IMR-90 (cell line): ENCODE measurements at regions not wholly inside any gene's neighbourhood (a gene's known extent, or its start where the extent isn't known, plus 50 kb on each side); places are given as distances from the start of the nearest gene placed in this dataset.
A peak's percentile ranks its signal among the peaks of the same experiment; 100 is the strongest.

Experiments used
- ATAC-seq: fragments of 200-7000 bp; cut with Tn5 transposase; 2 replicates; pipeline ENCODE4 v1.9.1; 2020; ENCODE audit warnings: low read depth, mild to moderate bottlenecking, moderate library complexity
- BruUV-seq: library from RNA; stranded (reverse); fragments of 400-500 nt; replicated peaks from 2 replicates; lab custom pipeline; 2021; lab: Mats Ljungman, UMichigan
- CTCF ChIA-PET: fragments of 300-600 bp; formaldehyde crosslinking; extraction: SDS; loops from one replicate; lab custom pipeline; 2021; ENCODE audit warnings: antibody characterized with exemption; lab: Yijun Ruan, JAX
- POLR2A ChIA-PET: fragments of 300-600 bp; sonication (Branson Sonifier 250); formaldehyde crosslinking; loops from one replicate; lab custom pipeline; 2022; ENCODE audit warnings: antibody characterized with exemption; ENCODE audit not compliant: unreplicated experiment; lab: Charles Lee
- DNase-seq: peaks from one replicate; pipeline ENCODE4 v3.0.0; 2013
- H2AFZ ChIP-seq: replicated peaks from 2 replicates; pipeline ENCODE3; 2013; ENCODE audit warnings: low read length, mild to moderate bottlenecking; ENCODE audit not compliant: poor library complexity
- H2AK5ac ChIP-seq: 2 replicates; pipeline ENCODE4 v1.6.1; 2013; ENCODE audit warnings: low read depth, low read length, inconsistent platforms
- H2AK9ac ChIP-seq: replicated peaks from 2 replicates; pipeline ENCODE3; 2013; ENCODE audit warnings: mild to moderate bottlenecking, low read depth, low read length, moderate library complexity; ENCODE audit not compliant: poor library complexity
- H2BK120ac ChIP-seq: 2 replicates; pipeline ENCODE4 v1.6.1; 2013; ENCODE audit warnings: low read depth, low read length, inconsistent platforms
- H2BK15ac ChIP-seq: 3 replicates; pipeline ENCODE4 v1.6.1; 2013; ENCODE audit warnings: low read depth, low read length, inconsistent platforms
- H2BK20ac ChIP-seq: 2 replicates; pipeline ENCODE4 v1.6.1; 2013; ENCODE audit warnings: low read depth, mild to moderate bottlenecking, inconsistent platforms, low read length, moderate library complexity
- H2BK5ac ChIP-seq: 2 replicates; pipeline ENCODE4 v1.6.1; 2013; ENCODE audit warnings: mild to moderate bottlenecking, low read depth, low read length, inconsistent platforms; ENCODE audit not compliant: poor library complexity, severe bottlenecking
- H3K14ac ChIP-seq: replicated peaks from 2 replicates; pipeline ENCODE4 v1.6.1; 2013; ENCODE audit warnings: low read depth, low read length, inconsistent platforms
- H3K18ac ChIP-seq: 2 replicates; pipeline ENCODE4 v1.6.1; 2013; ENCODE audit warnings: low read depth, low read length, control low read depth
- H3K23ac ChIP-seq: 2 replicates; pipeline ENCODE4 v1.6.1; 2013; ENCODE audit warnings: low read depth, low read length, inconsistent platforms
- H3K27ac ChIP-seq: 2 replicates; pipeline ENCODE4 v1.5.1; 2013; ENCODE audit warnings: mild to moderate bottlenecking, control low read depth, low read length; ENCODE audit not compliant: insufficient read depth
- H3K27me3 ChIP-seq: 2 replicates; pipeline ENCODE4 v1.6.1; 2013; ENCODE audit warnings: low read length; ENCODE audit not compliant: control insufficient read depth, insufficient read depth
- H3K36me3 ChIP-seq: 2 replicates; pipeline ENCODE4 v1.6.1; 2013; ENCODE audit warnings: low read length, mixed read lengths; ENCODE audit not compliant: control insufficient read depth, insufficient read depth
- H3K4ac ChIP-seq: 2 replicates; pipeline ENCODE4 v1.6.1; 2013; ENCODE audit warnings: low read depth, low read length, inconsistent platforms
- H3K4me1 ChIP-seq: 2 replicates; pipeline ENCODE4 v1.6.1; 2013; ENCODE audit warnings: low read length, mixed read lengths; ENCODE audit not compliant: control insufficient read depth, insufficient read depth
- H3K4me2 ChIP-seq: 2 replicates; pipeline ENCODE4 v1.6.1; 2013; ENCODE audit warnings: low read depth, mild to moderate bottlenecking, control low read depth, low read length, moderate library complexity
- H3K4me3 ChIP-seq: 2 replicates; pipeline ENCODE4 v1.5.1; 2013; ENCODE audit warnings: low read depth, mild to moderate bottlenecking, control low read depth, low read length, moderate library complexity; ENCODE audit not compliant: insufficient read depth
- H3K56ac ChIP-seq: 2 replicates; pipeline ENCODE4 v1.6.1; 2013; ENCODE audit warnings: low read length, inconsistent platforms; ENCODE audit not compliant: insufficient read depth; ENCODE audit errors: extremely low read depth
- H3K79me1 ChIP-seq, 2 experiments: 2 replicates each; pipeline ENCODE4 v1.6.1; 2013; ENCODE audit warnings: low read length in 2 of 2, inconsistent platforms in 1 of 2, low read depth in 1 of 2
- H3K9ac ChIP-seq: 2 replicates; pipeline ENCODE4 v1.6.1; 2013; ENCODE audit warnings: low read depth, low read length, control low read depth
- H3K9me1 ChIP-seq: 2 replicates; pipeline ENCODE4 v1.6.1; 2013; ENCODE audit warnings: low read length, inconsistent platforms; ENCODE audit not compliant: insufficient read depth
- H3K9me3 ChIP-seq: 2 replicates; pipeline ENCODE4 v1.6.1; 2013; ENCODE audit warnings: low read length; ENCODE audit not compliant: control insufficient read depth, insufficient read depth
- H4K20me1 ChIP-seq: 2 replicates; pipeline ENCODE4 v1.6.1; 2013; ENCODE audit warnings: low read length, inconsistent platforms; ENCODE audit not compliant: insufficient read depth
- H4K5ac ChIP-seq: 2 replicates; pipeline ENCODE4 v1.6.1; 2013; ENCODE audit warnings: mild to moderate bottlenecking, low read depth, low read length, control low read depth
- H4K8ac ChIP-seq, 2 experiments: 2 replicates each; pipeline ENCODE4 v1.6.1; 2013; ENCODE audit warnings: low read depth in 2 of 2, low read length in 2 of 2, control low read depth in 1 of 2, inconsistent platforms in 1 of 2
- H4K91ac ChIP-seq: 2 replicates; pipeline ENCODE4 v1.6.1; 2013; ENCODE audit warnings: low read depth, low read length, inconsistent platforms; ENCODE audit not compliant: insufficient read depth
- BHLHE40 ChIP-seq: fragments of 150-350 bp; IDR thresholded peaks from 2 replicates; pipeline ENCODE4 v1.6.1; 2016; ENCODE audit warnings: mild to moderate bottlenecking, low read depth, low read length
- CHD1 ChIP-seq: IDR thresholded peaks from 2 replicates; pipeline ENCODE4 v1.6.1; 2012; ENCODE audit warnings: low read depth, low read length, improper control_type of control experiment
- FOS ChIP-seq: fragments of 150-350 bp; IDR thresholded peaks from 2 replicates; pipeline ENCODE4 v1.6.1; 2016; ENCODE audit warnings: low read depth, low read length
- MAZ ChIP-seq: IDR thresholded peaks from 2 replicates; pipeline ENCODE4 v1.6.1; 2012; ENCODE audit warnings: low read depth, mild to moderate bottlenecking, low read length, improper control_type of control experiment, moderate library complexity, borderline replicate concordance
- NFE2L2 ChIP-seq: fragments of 150-350 bp; IDR thresholded peaks from 2 replicates; pipeline ENCODE4 v1.6.1; 2016; ENCODE audit warnings: low read depth, mild to moderate bottlenecking, low read length
- POLR2A ChIP-seq: IDR thresholded peaks from 2 replicates; pipeline ENCODE4 v1.6.1; 2012; ENCODE audit warnings: mild to moderate bottlenecking, low read depth, low read length
- RAD21 ChIP-seq: IDR thresholded peaks from 2 replicates; pipeline ENCODE4 v1.6.1; 2012; ENCODE audit warnings: low read length, improper control_type of control experiment
- RCOR1 ChIP-seq: IDR thresholded peaks from 2 replicates; pipeline ENCODE4 v1.6.1; 2012; ENCODE audit warnings: mild to moderate bottlenecking, low read length, improper control_type of control experiment; ENCODE audit not compliant: insufficient replicate concordance
- RFX5 ChIP-seq: IDR thresholded peaks from 2 replicates; pipeline ENCODE4 v1.8.0; 2012; ENCODE audit warnings: low read depth, mild to moderate bottlenecking, low read length, moderate library complexity
- USF2 ChIP-seq: fragments of 150-350 bp; IDR thresholded peaks from 2 replicates; pipeline ENCODE4 v1.6.1; 2017; ENCODE audit warnings: mild to moderate bottlenecking, antibody characterized with exemption, low read length, low read depth
- WGBS, 2 experiments: methylation state at CpG; one replicate each; pipeline versions ENCODE4 v1.1.5 to v1.1.7; 2013; ENCODE audit warnings: missing lambda C conversion rate in 2 of 2; ENCODE audit not compliant: insufficient read length in 1 of 2; ENCODE audit errors: extremely low coverage in 2 of 2; 5-methylcytosine and 5-hydroxymethylcytosine counted together
- dilution Hi-C: fragments of 300-500 bp; cut with HindIII; formaldehyde crosslinking; loops from one replicate; pipeline ENCODE4 v1.14.3; 2018; ENCODE audit warnings: low sequenced_read_pairs; ENCODE audit not compliant: unreplicated experiment
- in situ Hi-C: fragments of 300-500 bp; cut with MboI; formaldehyde crosslinking; loops from 3 replicates; pipeline ENCODE4 v1.14.3; 2019; ENCODE audit warnings: low sequenced_read_pairs, inconsistent platforms, mixed read lengths
- intact Hi-C: fragments of 100-400 bp; cut with micrococcal nuclease; formaldehyde crosslinking; loops from 2 replicates; pipeline ENCODE4 v1.10.0; 2022

GRCh38 chr10:60661637-60662036 is 116.6 kb upstream of the CDK1 start:
- H3K4me3 ChIP-seq, result no peak overlapping the region

More at GRCh38 chr10:60661637-60662036, 116.6 kb upstream of the CDK1 start:
- DNase-seq, result peak; percentile 60
- dilution Hi-C loops (no loop called here), intact Hi-C loops (loop anchor here (2.0 kb wide), 1 partner anchor 77 kb away; no protein-coding TSS in a partner anchor), in situ Hi-C loops (no loop called here)
- Histone ChIP-seq H3K4ac (no peak overlapping the region), H4K8ac (0 out of 4 replicates have a peak overlapping the region, but pooled peaks of 1 of the 2 experiments have one; percentile 39), H3K9ac (no peak overlapping the region), H4K20me1 (no peaks in the 10 kb centered on the region), H2BK120ac (peak overlapping the region; percentile 16; the same call in 1 of the 2 replicates), H4K5ac (no peak overlapping the region), H3K9me3 (peaks cover 2% of the 10 kb centered on the region; the same call in 1 of the 2 replicates), H3K27me3 (no peaks in the 10 kb centered on the region), H2AFZ (peak overlapping the region; percentile 9), H2AK5ac (no peak overlapping the region), H3K4me2 (no peak overlapping the region), H2AK9ac (no peak overlapping the region), H2BK20ac (no peak overlapping the region), H2BK15ac (no peak overlapping the region), H3K56ac (no peak overlapping the region), H3K4me1 (peaks cover 2% of the 10 kb centered on the region), H2BK5ac (no peak overlapping the region), H3K18ac (no peak overlapping the region), H3K79me1 (no peaks in the 10 kb centered on the region), H3K14ac (no peak overlapping the region), H3K27ac (no peak overlapping the region), H3K23ac (no peak overlapping the region), H3K9me1 (no peaks in the 10 kb centered on the region), H3K36me3 (no peaks in the 10 kb centered on the region), H4K91ac (no peak overlapping the region)
- no TSS peak for BruUV-seq
- ATAC-seq, result peak; percentile 75
- CTCF ChIA-PET, result interaction anchor here (1.1 to 2.0 kb wide), 4 partner anchors 15 to 216 kb away, joined by 3 to 5 read pairs (median 4); no protein-coding TSS in a partner anchor
- WGBS, 2 experiments, result 74% methylated on average over 4 of the region's 7 CpGs; no CpG with 5 or more reads in 1 of the 2 experiments
- TF ChIP-seq MAZ, result no peak
- TF ChIP-seq RFX5, result no peak
- TF ChIP-seq POLR2A, result no peak
- no peak for TF ChIP-seq RCOR1
- no peak for TF ChIP-seq USF2
- no peak for TF ChIP-seq CHD1
- no peak for TF ChIP-seq RAD21
- TF ChIP-seq NFE2L2, result no peak
- no peak for TF ChIP-seq BHLHE40
- TF ChIP-seq FOS, result no peak
- POLR2A ChIA-PET, result interaction anchor here (0.5 kb wide), 1 partner anchor 1242 kb away, joined by 3 read pairs; no protein-coding TSS in a partner anchor
